ENCODE measurements at regions not wholly inside any gene's neighbourhood (a gene's known extent, or its start where the extent isn't known, plus 50 kb on each side); places are given as distances from the start of the nearest gene placed in this dataset.

DNA sequence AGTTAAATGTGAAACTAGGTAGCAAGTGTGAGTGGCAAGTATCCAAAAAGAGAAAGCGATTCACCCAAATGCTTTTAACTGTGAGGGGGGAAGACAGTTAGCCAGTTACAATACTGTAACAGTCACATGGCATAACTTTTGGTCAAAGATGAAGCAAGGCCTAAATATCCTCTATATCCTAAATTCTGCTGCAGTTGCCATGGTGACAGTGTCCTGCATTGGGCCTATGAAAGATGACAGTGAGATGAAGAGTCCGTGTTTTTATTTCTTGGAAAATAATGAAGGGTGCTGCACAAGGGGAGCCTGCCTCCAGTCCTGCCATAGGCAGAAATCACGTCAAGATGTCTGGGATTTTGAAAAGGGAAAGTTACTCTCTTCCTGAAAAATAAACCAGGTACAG lies 534.6 kb downstream of the NTRK2 start:
- H3K36me3 ChIP-seq (ENCODE audit: insufficient read depth, low read length): no peaks in the 10 kb centered on the region

DNA sequence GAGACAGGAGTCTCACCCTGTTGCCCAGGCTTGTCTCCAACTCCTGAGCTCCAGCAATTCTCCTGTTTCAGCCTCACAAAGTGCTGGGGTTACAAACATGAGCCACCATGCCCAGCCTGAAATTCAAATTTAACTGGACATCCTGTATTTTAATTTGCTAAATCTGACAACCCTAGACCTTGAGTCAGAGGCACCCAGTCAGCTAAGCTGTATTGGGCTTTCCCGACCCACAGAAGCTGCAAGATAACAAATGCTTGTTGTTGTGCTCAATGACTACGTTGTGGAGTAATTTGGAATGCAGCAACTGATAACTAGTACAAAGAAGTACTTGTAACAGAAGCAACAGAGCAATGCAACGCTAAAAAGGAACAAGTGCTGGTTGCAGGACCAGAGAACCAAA lies 533.1 kb downstream of the NTRK2 start:
- Histone ChIP-seq H3K4me3 (ENCODE audit: low read length) (no peak overlapping the region), H3K27ac (ENCODE audit: low read length) (no peak overlapping the region), H3K27me3 (ENCODE audit: low read length) (no peaks in the 10 kb centered on the region), H3K9me2 (replicated peaks; ENCODE audit: insufficient read depth, low read length) (no peaks in the 10 kb centered on the region), H3K36me3 (ENCODE audit: insufficient read depth, low read length) (no peaks in the 10 kb centered on the region), H3K79me2 (ENCODE audit: low read length) (no peaks in the 10 kb centered on the region), H4K20me1 (ENCODE audit: insufficient read depth, low read depth, low read length) (no peaks in the 10 kb centered on the region), H3K4me1 (ENCODE audit: low read length) (no peaks in the 10 kb centered on the region), H3K9ac (ENCODE audit: low read length) (no peak overlapping the region), H2AFZ (ENCODE audit: low read length) (no peak overlapping the region), H3K4me2 (ENCODE audit: low read depth, low read length, poor library complexity, severe bottlenecking) (no peak overlapping the region), H3K9me3 (ENCODE audit: low read length) (no peaks in the 10 kb centered on the region)
- no peak for DNase-seq

More for the DNA sequence above, 534.6 kb downstream of the NTRK2 start:
- Histone ChIP-seq H3K79me2 (ENCODE audit: low read length) (no peaks in the 10 kb centered on the region), H3K4me2 (ENCODE audit: low read depth, low read length, poor library complexity, severe bottlenecking) (no peak overlapping the region), H3K27me3 (ENCODE audit: low read length) (no peaks in the 10 kb centered on the region), H3K9me2 (replicated peaks; ENCODE audit: insufficient read depth, low read length) (no peaks in the 10 kb centered on the region), H3K4me1 (ENCODE audit: low read length) (no peaks in the 10 kb centered on the region), H3K27ac (ENCODE audit: low read length) (no peak overlapping the region), H3K9ac (ENCODE audit: low read length) (no peak overlapping the region), H4K20me1 (ENCODE audit: insufficient read depth, low read depth, low read length) (no peaks in the 10 kb centered on the region), H3K4me3 (ENCODE audit: low read length) (no peak overlapping the region), H3K9me3 (ENCODE audit: low read length) (no peaks in the 10 kb centered on the region), H2AFZ (ENCODE audit: low read length) (no peak overlapping the region)
- DNase-seq: no peak

DNA sequence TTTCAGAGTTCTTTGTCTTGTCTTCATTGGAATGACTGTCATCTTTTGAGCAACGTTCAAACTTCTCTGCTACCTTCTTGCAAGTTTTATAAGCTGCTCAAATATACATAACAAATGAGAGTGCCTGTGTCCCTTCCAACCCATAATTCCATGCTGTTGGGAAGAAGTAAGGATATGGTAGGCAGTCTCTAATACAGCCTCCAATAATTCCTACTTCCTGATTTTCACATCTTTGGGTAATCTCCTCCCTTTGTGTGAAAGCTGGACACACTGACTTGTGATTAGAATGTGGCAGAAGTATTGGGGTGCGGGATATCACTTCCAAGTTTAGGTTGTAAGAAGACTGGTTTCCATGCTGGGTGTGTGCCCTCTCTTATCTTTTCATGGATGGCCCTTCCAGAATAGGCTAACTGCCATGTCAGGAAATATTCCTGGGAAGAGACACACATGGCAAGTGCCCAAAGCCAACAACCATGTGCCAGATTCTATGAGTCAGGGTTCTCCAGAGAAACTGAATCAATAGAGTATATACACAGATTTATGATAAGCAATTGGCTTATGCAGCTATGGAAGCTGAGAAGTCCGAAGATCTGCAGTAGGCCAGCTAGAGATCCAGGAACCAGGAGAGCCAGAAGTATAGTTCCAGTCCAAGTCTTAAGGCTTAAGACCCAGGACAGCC lies 531.3 kb downstream of the NTRK2 start:
- Histone ChIP-seq H3K4me3 (ENCODE audit: low read length) (no peak overlapping the region), H3K27me3 (ENCODE audit: low read length) (no peaks in the 10 kb centered on the region), H3K27ac (ENCODE audit: low read length) (no peak overlapping the region), H3K9ac (ENCODE audit: low read length) (no peak overlapping the region), H3K9me3 (ENCODE audit: low read length) (no peaks in the 10 kb centered on the region), H3K4me2 (ENCODE audit: low read depth, low read length, poor library complexity, severe bottlenecking) (no peak overlapping the region), H2AFZ (ENCODE audit: low read length) (no peak overlapping the region), H3K79me2 (ENCODE audit: low read length) (no peaks in the 10 kb centered on the region), H3K9me2 (replicated peaks; ENCODE audit: insufficient read depth, low read length) (no peaks in the 10 kb centered on the region), H3K4me1 (ENCODE audit: low read length) (no peaks in the 10 kb centered on the region), H4K20me1 (ENCODE audit: insufficient read depth, low read depth, low read length) (no peaks in the 10 kb centered on the region), H3K36me3 (ENCODE audit: insufficient read depth, low read length) (no peaks in the 10 kb centered on the region)
- DNase-seq: no peak

DNA sequence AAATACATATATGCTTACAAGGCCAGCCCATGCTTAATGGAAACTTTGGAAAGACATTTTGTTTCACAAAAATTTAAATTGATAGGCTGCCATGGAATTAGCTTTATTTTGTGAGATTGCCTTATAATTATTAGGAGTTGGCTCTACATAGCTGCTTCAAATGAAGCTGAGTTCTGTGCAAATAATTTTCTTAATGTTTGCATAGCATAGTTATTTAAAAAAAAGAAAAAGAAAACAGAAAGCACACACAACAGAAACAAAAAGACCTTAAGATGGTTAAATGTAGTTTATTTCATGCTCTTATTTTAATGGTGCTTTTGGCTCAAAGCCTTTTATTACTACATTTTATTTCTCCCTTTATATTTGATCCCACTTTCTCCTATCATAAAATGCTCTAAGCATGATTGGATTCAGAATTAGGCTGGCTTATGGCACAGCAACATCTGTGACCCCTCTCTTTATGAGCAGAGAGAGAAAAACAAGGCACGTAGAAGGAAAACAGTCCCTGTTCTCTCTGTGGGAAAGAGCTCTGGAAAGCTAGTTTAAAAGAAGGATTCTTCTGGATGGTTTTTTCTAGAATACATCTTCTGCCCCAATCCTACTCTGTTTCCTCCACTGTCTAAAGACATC lies 530.5 kb downstream of the NTRK2 start:
- H3K9me2 ChIP-seq (replicated peaks; ENCODE audit: insufficient read depth, low read length): no peaks in the 10 kb centered on the region
- H3K27me3 ChIP-seq (ENCODE audit: low read length): no peaks in the 10 kb centered on the region
- H3K4me1 ChIP-seq (ENCODE audit: low read length): no peaks in the 10 kb centered on the region
- H4K20me1 ChIP-seq (ENCODE audit: insufficient read depth, low read depth, low read length): no peaks in the 10 kb centered on the region
- no peak overlapping the region for H3K27ac ChIP-seq (ENCODE audit: low read length)
- no peaks in the 10 kb centered on the region for H3K9me3 ChIP-seq (ENCODE audit: low read length)
- no peak overlapping the region for H3K9ac ChIP-seq (ENCODE audit: low read length)
- H3K4me2 ChIP-seq (ENCODE audit: low read depth, low read length, poor library complexity, severe bottlenecking): no peak overlapping the region
- no peaks in the 10 kb centered on the region for H3K79me2 ChIP-seq (ENCODE audit: low read length)
- no peaks in the 10 kb centered on the region for H3K36me3 ChIP-seq (ENCODE audit: insufficient read depth, low read length)
- no peak overlapping the region for H2AFZ ChIP-seq (ENCODE audit: low read length)
- H3K4me3 ChIP-seq (ENCODE audit: low read length): no peak overlapping the region
- DNase-seq: no peak

DNA sequence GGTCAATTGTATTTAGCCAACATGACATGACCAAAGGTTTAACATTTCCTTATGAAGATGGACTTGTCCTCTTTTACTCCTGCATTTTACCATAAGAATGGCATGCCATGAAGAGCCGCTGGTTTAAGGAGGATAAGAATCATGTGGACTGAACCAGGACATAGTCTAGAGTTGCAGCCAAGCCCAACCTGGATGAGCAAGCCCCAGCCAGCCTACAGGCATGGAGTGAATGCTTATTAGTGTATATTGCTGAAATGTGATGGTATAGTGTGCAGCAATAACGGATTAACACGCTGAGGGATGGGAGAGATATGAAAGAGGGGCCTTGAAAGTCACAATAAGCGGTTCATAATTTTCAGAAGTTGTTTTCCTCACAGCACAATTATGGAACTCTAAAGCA lies 523.2 kb downstream of the NTRK2 start:
- H3K4me2 ChIP-seq (ENCODE audit: low read depth, low read length, poor library complexity, severe bottlenecking): no peak overlapping the region
- H3K9me2 ChIP-seq (replicated peaks; ENCODE audit: insufficient read depth, low read length): no peaks in the 10 kb centered on the region
- no peak overlapping the region for H2AFZ ChIP-seq (ENCODE audit: low read length)
- no peak overlapping the region for H3K4me3 ChIP-seq (ENCODE audit: low read length)
- H3K9ac ChIP-seq (ENCODE audit: low read length): no peak overlapping the region
- H3K4me1 ChIP-seq (ENCODE audit: low read length): no peaks in the 10 kb centered on the region
- DNase-seq: no peak
- no peaks in the 10 kb centered on the region for H3K27me3 ChIP-seq (ENCODE audit: low read length)
- H4K20me1 ChIP-seq (ENCODE audit: insufficient read depth, low read depth, low read length): no peaks in the 10 kb centered on the region
- no peaks in the 10 kb centered on the region for H3K9me3 ChIP-seq (ENCODE audit: low read length)
- no peaks in the 10 kb centered on the region for H3K36me3 ChIP-seq (ENCODE audit: insufficient read depth, low read length)
- no peaks in the 10 kb centered on the region for H3K79me2 ChIP-seq (ENCODE audit: low read length)
- H3K27ac ChIP-seq (ENCODE audit: low read length): no peak overlapping the region

DNA sequence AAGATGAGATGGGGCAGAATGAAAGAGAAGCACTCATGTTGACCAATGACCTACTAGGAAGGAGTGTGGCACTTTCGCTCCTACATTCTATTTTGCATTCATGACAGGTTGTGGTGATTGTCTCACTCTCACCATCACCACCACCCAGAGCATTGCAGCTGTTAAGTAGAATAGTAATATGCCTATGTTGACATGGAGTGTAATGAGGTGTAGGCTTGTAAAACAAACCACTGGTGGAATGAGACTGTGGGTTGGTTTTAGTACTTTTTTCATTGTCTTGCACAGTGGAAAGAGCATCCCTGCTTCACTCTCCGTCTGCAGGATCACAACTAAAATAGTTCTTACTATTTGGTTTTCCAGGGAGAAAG lies 516.7 kb downstream of the NTRK2 start:
- no peak overlapping the region for H3K4me2 ChIP-seq (ENCODE audit: low read depth, low read length, poor library complexity, severe bottlenecking)
- no peak overlapping the region for H2AFZ ChIP-seq (ENCODE audit: low read length)
- H3K9me3 ChIP-seq (ENCODE audit: low read length): no peaks in the 10 kb centered on the region
- no peak for DNase-seq
- H3K27ac ChIP-seq (ENCODE audit: low read length): no peak overlapping the region
- H3K4me3 ChIP-seq (ENCODE audit: low read length): no peak overlapping the region
- no peaks in the 10 kb centered on the region for H3K27me3 ChIP-seq (ENCODE audit: low read length)
- no peaks in the 10 kb centered on the region for H3K4me1 ChIP-seq (ENCODE audit: low read length)
- no peaks in the 10 kb centered on the region for H3K36me3 ChIP-seq (ENCODE audit: insufficient read depth, low read length)
- H3K9me2 ChIP-seq (replicated peaks; ENCODE audit: insufficient read depth, low read length): no peaks in the 10 kb centered on the region
- H3K79me2 ChIP-seq (ENCODE audit: low read length): no peaks in the 10 kb centered on the region
- H4K20me1 ChIP-seq (ENCODE audit: insufficient read depth, low read depth, low read length): no peaks in the 10 kb centered on the region
- H3K9ac ChIP-seq (ENCODE audit: low read length): no peak overlapping the region

DNA sequence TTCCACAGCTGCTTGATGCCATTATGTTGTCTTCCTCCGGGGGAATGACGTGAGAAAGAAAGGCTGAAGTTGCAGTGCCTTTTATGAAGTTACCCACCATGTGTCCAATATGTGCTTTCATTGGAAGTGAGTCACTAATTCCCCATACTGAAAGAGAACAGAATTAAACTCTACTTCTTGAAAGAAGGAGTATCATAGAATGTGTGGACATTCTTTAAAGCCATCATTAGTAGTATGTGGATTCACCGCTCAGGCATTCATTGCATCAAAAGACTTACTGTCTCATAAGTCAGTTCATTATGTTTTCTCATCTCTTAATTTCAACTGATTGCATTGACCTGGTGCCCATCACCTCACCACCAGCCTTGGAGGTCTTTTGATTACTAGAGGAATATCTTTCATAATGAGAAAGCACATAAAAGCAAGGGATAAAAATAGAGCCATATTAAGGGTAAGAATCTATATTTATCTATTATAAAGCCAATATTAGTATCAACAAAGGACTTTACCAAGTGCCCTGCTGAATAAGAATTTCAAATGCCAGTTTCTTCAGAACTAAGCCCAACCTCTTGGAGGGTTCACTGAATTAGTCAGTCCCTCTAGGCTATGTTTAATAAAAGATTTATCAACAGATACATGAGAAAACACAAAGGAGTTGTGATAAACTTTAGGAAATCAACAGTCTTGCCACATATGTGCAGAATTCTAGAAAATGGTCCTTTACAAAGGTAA lies 516.1 kb downstream of the NTRK2 start:
- no peaks in the 10 kb centered on the region for H3K79me2 ChIP-seq (ENCODE audit: low read length)
- H3K4me3 ChIP-seq (ENCODE audit: low read length): no peak overlapping the region
- H3K9me3 ChIP-seq (ENCODE audit: low read length): no peaks in the 10 kb centered on the region
- no peaks in the 10 kb centered on the region for H3K4me1 ChIP-seq (ENCODE audit: low read length)
- no peaks in the 10 kb centered on the region for H3K9me2 ChIP-seq (replicated peaks; ENCODE audit: insufficient read depth, low read length)
- H3K36me3 ChIP-seq (ENCODE audit: insufficient read depth, low read length): no peaks in the 10 kb centered on the region
- no peak overlapping the region for H2AFZ ChIP-seq (ENCODE audit: low read length)
- H3K27ac ChIP-seq (ENCODE audit: low read length): no peak overlapping the region
- H3K9ac ChIP-seq (ENCODE audit: low read length): no peak overlapping the region
- H3K27me3 ChIP-seq (ENCODE audit: low read length): no peaks in the 10 kb centered on the region
- DNase-seq: no peak
- no peak overlapping the region for H3K4me2 ChIP-seq (ENCODE audit: low read depth, low read length, poor library complexity, severe bottlenecking)
- no peaks in the 10 kb centered on the region for H4K20me1 ChIP-seq (ENCODE audit: insufficient read depth, low read depth, low read length)

DNA sequence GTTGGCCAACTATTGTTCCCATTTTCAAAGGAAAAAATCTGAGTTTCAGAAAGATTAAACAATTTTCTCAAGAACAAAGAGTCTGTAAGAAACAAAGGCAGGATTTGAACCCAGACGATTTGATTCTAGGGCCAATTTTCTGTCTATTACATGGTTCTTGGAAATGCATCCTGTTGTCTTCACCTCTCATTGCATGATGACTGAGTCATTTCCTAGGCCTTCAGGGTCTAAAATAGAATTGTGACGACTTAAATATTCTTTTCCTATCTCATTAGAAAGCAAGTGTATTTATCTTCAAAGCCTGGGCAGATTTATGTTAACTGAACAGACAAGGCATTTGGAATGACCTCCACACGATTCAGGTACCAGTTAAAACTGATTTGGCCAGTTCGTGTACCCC lies 512.9 kb downstream of the NTRK2 start:
- no peak overlapping the region for H3K4me2 ChIP-seq (ENCODE audit: low read depth, low read length, poor library complexity, severe bottlenecking)
- DNase-seq: no peak

More for the DNA sequence above, 512.9 kb downstream of the NTRK2 start:
- Histone ChIP-seq H3K27ac (ENCODE audit: low read length) (no peak overlapping the region), H3K4me1 (ENCODE audit: low read length) (no peaks in the 10 kb centered on the region), H4K20me1 (ENCODE audit: insufficient read depth, low read depth, low read length) (no peaks in the 10 kb centered on the region), H3K4me3 (ENCODE audit: low read length) (no peak overlapping the region), H3K9me3 (ENCODE audit: low read length) (no peaks in the 10 kb centered on the region), H3K79me2 (ENCODE audit: low read length) (no peaks in the 10 kb centered on the region), H2AFZ (ENCODE audit: low read length) (no peak overlapping the region), H3K9ac (ENCODE audit: low read length) (no peak overlapping the region), H3K9me2 (replicated peaks; ENCODE audit: insufficient read depth, low read length) (no peaks in the 10 kb centered on the region), H3K36me3 (ENCODE audit: insufficient read depth, low read length) (no peaks in the 10 kb centered on the region), H3K27me3 (ENCODE audit: low read length) (no peaks in the 10 kb centered on the region)
